Naive thymus-derived CD4-positive, alpha-beta T cell (primary cell): ENCODE measurements at regions not wholly inside any gene's neighbourhood (a gene's known extent, or its start where the extent isn't known, plus 50 kb on each side); places are given as distances from the start of the nearest gene placed in this dataset.

Experiments
- ATAC-seq: fragments of 150-1000 bp; cut with Tn5 transposase; 2 replicates; pipeline ENCODE4 v1.10.0; 2021; ENCODE audit warnings: mild to moderate bottlenecking, moderate library complexity
- CTCF ChIA-PET: fragments of 350-600 bp; sonication (Branson Sonifier 250); formaldehyde crosslinking; loops from one replicate; lab custom pipeline; 2021; ENCODE audit warnings: antibody characterized with exemption; lab: Charles Lee
- POLR2A ChIA-PET: fragments of 350-600 bp; sonication (Branson Sonifier 250); formaldehyde crosslinking; loops from one replicate; lab custom pipeline; 2021; ENCODE audit warnings: antibody characterized with exemption, inconsistent platforms; lab: Charles Lee
- DNase-seq, 9 donors: peaks; one replicate each; pipeline versions ENCODE4 v3.0.0 to v3.0.0-alpha.2; 2020 to 2022; ENCODE audit warnings: mixed read lengths in 1 of 9
- H3K27ac ChIP-seq: one replicate; pipeline ENCODE4 v1.7.0; 2013; ENCODE audit warnings: mild to moderate bottlenecking, low read depth, low read length, moderate library complexity
- H3K27me3 ChIP-seq, 2 donors: one replicate each; pipeline ENCODE4 v1.7.0; 2013; ENCODE audit warnings: low read length in 2 of 2, mild to moderate bottlenecking in 2 of 2, moderate library complexity in 2 of 2; ENCODE audit not compliant: control insufficient read depth in 2 of 2, insufficient read depth in 2 of 2
- H3K36me3 ChIP-seq, 3 experiments: 1 replicate in 2 of 3; 2 replicates in 1 of 3; pipeline ENCODE4 v1.7.0; 2013; ENCODE audit warnings: low read length in 3 of 3, mild to moderate bottlenecking in 3 of 3, moderate library complexity in 1 of 3; ENCODE audit not compliant: insufficient read depth in 3 of 3, control insufficient read depth in 2 of 3
- H3K4me1 ChIP-seq, 2 donors: one replicate each; pipeline ENCODE4 v1.7.0; 2013; ENCODE audit warnings: low read length in 2 of 2, mild to moderate bottlenecking in 2 of 2, moderate library complexity in 1 of 2; ENCODE audit not compliant: control insufficient read depth in 2 of 2, insufficient read depth in 2 of 2
- H3K4me3 ChIP-seq: 2 replicates; pipeline ENCODE4 v1.7.0; 2013; ENCODE audit warnings: mild to moderate bottlenecking, low read length
- H3K9me3 ChIP-seq, 3 experiments: 1 replicate in 2 of 3; 2 replicates in 1 of 3; pipeline ENCODE4 v1.7.0; 2013; ENCODE audit warnings: low read length in 3 of 3; ENCODE audit not compliant: control insufficient read depth in 2 of 3
- H3K27ac Mint-ChIP-seq, 9 donors: one replicate each; pipeline ENCODE4 v1.8.0; 2020 to 2022; ENCODE audit warnings: mixed read lengths in 9 of 9, mild to moderate bottlenecking in 8 of 9, moderate library complexity in 5 of 9, inconsistent platforms in 2 of 9
- H3K27me3 Mint-ChIP-seq, 5 donors: one replicate each; pipeline ENCODE4 v1.8.0; 2021 to 2022; ENCODE audit warnings: mixed read lengths in 5 of 5, mild to moderate bottlenecking in 1 of 5
- H3K36me3 Mint-ChIP-seq, 5 donors: one replicate each; pipeline ENCODE4 v1.8.0; 2020 to 2022; ENCODE audit warnings: mixed read lengths in 5 of 5, mild to moderate bottlenecking in 3 of 5, inconsistent platforms in 1 of 5
- H3K4me1 Mint-ChIP-seq, 7 donors: one replicate each; pipeline ENCODE4 v1.8.0; 2020 to 2022; ENCODE audit warnings: mixed read lengths in 7 of 7, mild to moderate bottlenecking in 3 of 7, inconsistent platforms in 1 of 7
- H3K4me3 Mint-ChIP-seq, 10 donors: one replicate each; pipeline ENCODE4 v1.8.0; 2020 to 2022; ENCODE audit warnings: mild to moderate bottlenecking in 10 of 10, mixed read lengths in 10 of 10, moderate library complexity in 6 of 10, inconsistent platforms in 2 of 10
- H3K9me3 Mint-ChIP-seq, 11 donors: one replicate each; pipeline ENCODE4 v1.8.0; 2020 to 2022; ENCODE audit warnings: mixed read lengths in 11 of 11, mild to moderate bottlenecking in 4 of 11, inconsistent platforms in 1 of 11, moderate library complexity in 1 of 11
- intact Hi-C, 2 donors: fragments of 100-400 bp; cut with micrococcal nuclease; formaldehyde crosslinking; loops; one replicate each; pipeline ENCODE4 v1.15.1; 2023

DNA sequence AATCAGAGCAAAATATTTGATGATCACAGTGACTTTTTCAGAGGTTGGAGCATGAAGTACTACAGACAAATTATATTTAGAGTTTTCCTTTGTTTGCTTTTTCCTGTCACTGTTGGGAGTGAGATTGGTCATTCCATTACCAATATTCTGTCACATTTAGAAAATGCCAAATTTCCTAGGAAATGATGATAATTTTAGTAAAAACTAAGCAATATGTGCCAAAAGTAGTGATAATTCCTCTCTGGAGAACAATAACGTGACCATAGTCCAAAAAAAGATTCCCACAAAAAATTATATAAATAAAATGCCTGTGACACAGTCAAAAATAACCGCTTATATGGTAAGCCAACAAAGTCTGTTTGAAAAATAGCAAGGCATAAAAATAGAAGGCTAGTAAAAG is 2719.4 kb downstream of the PCDH9 start:
- CTCF ChIA-PET: no interaction called here
- Mint-ChIP-seq H3K27ac (no peak overlapping the region), H3K36me3 (no peaks in the 10 kb centered on the region), H3K4me3 (no peak overlapping the region), H3K4me1 (no peaks in the 10 kb centered on the region), H3K9me3 (peaks cover 0 to 19% (median 6%) of the 10 kb centered on the region in 11 donors), H3K27me3 (no peaks in the 10 kb centered on the region)
- Histone ChIP-seq H3K4me3 (no peak overlapping the region), H3K27ac (no peak overlapping the region), H3K9me3 (no peaks in the 10 kb centered on the region), H3K27me3 (no peaks in the 10 kb centered on the region), H3K36me3 (no peaks in the 10 kb centered on the region), H3K4me1 (no peaks in the 10 kb centered on the region)
- POLR2A ChIA-PET: no interaction called here
- intact Hi-C loops: no loop called here
- DNase-seq (no peak), ATAC-seq (no peak)

- CTCF ChIA-PET: no interaction called here
- ATAC-seq (no peak), DNase-seq (no peak)
- Mint-ChIP-seq H3K9me3 (peaks cover 0 to 19% (median 4%) of the 10 kb centered on the region in 11 donors), H3K4me3 (no peak overlapping the region), H3K4me1 (no peaks in the 10 kb centered on the region), H3K27ac (no peak overlapping the region), H3K27me3 (no peaks in the 10 kb centered on the region), H3K36me3 (no peaks in the 10 kb centered on the region)
- Histone ChIP-seq H3K27me3 (no peaks in the 10 kb centered on the region), H3K9me3 (no peaks in the 10 kb centered on the region), H3K4me3 (no peak overlapping the region), H3K4me1 (no peaks in the 10 kb centered on the region), H3K27ac (no peak overlapping the region), H3K36me3 (no peaks in the 10 kb centered on the region)
- intact Hi-C loops: no loop called here
- POLR2A ChIA-PET: no interaction called here
Measured at GRCh38 chr13:64506246-64506645, 2723.9 kb downstream of the PCDH9 start.

DNA sequence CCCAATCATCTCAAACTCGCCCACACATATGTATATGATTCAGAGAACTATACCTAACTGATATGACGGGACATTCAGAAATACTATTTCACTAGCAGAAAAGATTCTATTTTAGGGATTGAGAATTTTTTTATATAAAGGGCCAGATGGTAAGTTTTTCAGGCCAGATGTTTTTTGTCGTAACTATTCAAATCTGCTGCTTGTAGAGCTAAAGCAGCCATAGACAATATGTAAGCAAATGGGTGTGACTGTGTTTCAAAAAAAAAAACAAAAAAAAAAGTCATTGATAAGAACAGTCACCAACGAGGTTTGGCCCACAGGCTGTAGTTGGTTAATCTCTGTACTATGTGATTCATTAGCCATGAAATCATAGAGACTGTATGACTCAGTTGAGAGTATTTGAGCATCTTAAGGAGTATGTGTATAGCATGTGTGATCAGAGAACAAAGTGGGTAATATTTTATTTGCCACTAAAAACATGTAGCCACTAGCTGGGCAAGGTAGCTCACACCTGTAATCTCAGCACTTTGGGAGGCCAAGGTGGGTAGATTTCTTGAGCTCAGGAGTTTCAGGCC is 2724.7 kb downstream of the PCDH9 start:
- Histone ChIP-seq H3K36me3 (no peaks in the 10 kb centered on the region), H3K4me3 (no peak overlapping the region), H3K4me1 (no peaks in the 10 kb centered on the region), H3K9me3 (no peaks in the 10 kb centered on the region), H3K27me3 (no peaks in the 10 kb centered on the region), H3K27ac (no peak overlapping the region)
- no peak overlapping the region for H3K4me3 Mint-ChIP-seq
- H3K4me1 Mint-ChIP-seq: no peaks in the 10 kb centered on the region
- peaks cover 0 to 19% (median 4%) of the 10 kb centered on the region in 11 donors for H3K9me3 Mint-ChIP-seq
- DNase-seq (no peak), ATAC-seq (no peak)
- ChIA-PET POLR2A (no interaction called here), CTCF (no interaction called here)
- no peaks in the 10 kb centered on the region for H3K36me3 Mint-ChIP-seq
- no peaks in the 10 kb centered on the region for H3K27me3 Mint-ChIP-seq
- intact Hi-C loops: no loop called here
- H3K27ac Mint-ChIP-seq: no peak overlapping the region

- ChIA-PET POLR2A (no interaction called here), CTCF (no interaction called here)
- DNase-seq: no peak
- intact Hi-C loops: no loop called here
- no peaks in the 10 kb centered on the region for H3K27me3 ChIP-seq
- no peaks in the 10 kb centered on the region for H3K4me1 Mint-ChIP-seq
- H3K27ac ChIP-seq: no peak overlapping the region
- H3K36me3 Mint-ChIP-seq: no peaks in the 10 kb centered on the region
- no peaks in the 10 kb centered on the region for H3K9me3 ChIP-seq
- no peaks in the 10 kb centered on the region for H3K4me1 ChIP-seq
- no peak for ATAC-seq
- no peaks in the 10 kb centered on the region for H3K27me3 Mint-ChIP-seq
- H3K4me3 ChIP-seq: no peak overlapping the region
- no peak overlapping the region for H3K27ac Mint-ChIP-seq
- H3K9me3 Mint-ChIP-seq: peaks cover 0 to 12% (median 5%) of the 10 kb centered on the region in 11 donors
- no peaks in the 10 kb centered on the region for H3K36me3 ChIP-seq
- H3K4me3 Mint-ChIP-seq: no peak overlapping the region
Measured at GRCh38 chr13:64488731-64489130, 2741.4 kb downstream of the PCDH9 start.

- no peaks in the 10 kb centered on the region for H3K27me3 Mint-ChIP-seq
- H3K9me3 Mint-ChIP-seq: peaks cover 0 to 13% (median 5%) of the 10 kb centered on the region in 11 donors
- Histone ChIP-seq H3K27me3 (no peaks in the 10 kb centered on the region), H3K4me1 (no peaks in the 10 kb centered on the region), H3K36me3 (no peaks in the 10 kb centered on the region), H3K27ac (no peak overlapping the region), H3K4me3 (no peak overlapping the region), H3K9me3 (no peaks in the 10 kb centered on the region)
- H3K27ac Mint-ChIP-seq: no peak overlapping the region
- CTCF ChIA-PET: no interaction called here
- DNase-seq (no peak), ATAC-seq (no peak)
- intact Hi-C loops: no loop called here
- no peak overlapping the region for H3K4me3 Mint-ChIP-seq
- H3K36me3 Mint-ChIP-seq: no peaks in the 10 kb centered on the region
- POLR2A ChIA-PET: no interaction called here
- H3K4me1 Mint-ChIP-seq: no peaks in the 10 kb centered on the region
Measured at GRCh38 chr13:64482373-64482772, 2747.8 kb downstream of the PCDH9 start.

GRCh38 chr13:64480672-64481071 is 2749.5 kb downstream of the PCDH9 start:
- ChIA-PET POLR2A (no interaction called here), CTCF (no interaction called here)
- Histone ChIP-seq H3K27me3 (no peaks in the 10 kb centered on the region), H3K27ac (no peak overlapping the region), H3K9me3 (no peaks in the 10 kb centered on the region), H3K36me3 (no peaks in the 10 kb centered on the region), H3K4me1 (no peaks in the 10 kb centered on the region), H3K4me3 (no peak overlapping the region)
- H3K36me3 Mint-ChIP-seq: no peaks in the 10 kb centered on the region
- DNase-seq: no peak
- no peaks in the 10 kb centered on the region for H3K27me3 Mint-ChIP-seq
- intact Hi-C loops: no loop called here
- no peak for ATAC-seq
- no peak overlapping the region for H3K4me3 Mint-ChIP-seq
- H3K27ac Mint-ChIP-seq: no peak overlapping the region
- peaks cover 0 to 18% (median 9%) of the 10 kb centered on the region in 11 donors for H3K9me3 Mint-ChIP-seq
- no peaks in the 10 kb centered on the region for H3K4me1 Mint-ChIP-seq

DNA sequence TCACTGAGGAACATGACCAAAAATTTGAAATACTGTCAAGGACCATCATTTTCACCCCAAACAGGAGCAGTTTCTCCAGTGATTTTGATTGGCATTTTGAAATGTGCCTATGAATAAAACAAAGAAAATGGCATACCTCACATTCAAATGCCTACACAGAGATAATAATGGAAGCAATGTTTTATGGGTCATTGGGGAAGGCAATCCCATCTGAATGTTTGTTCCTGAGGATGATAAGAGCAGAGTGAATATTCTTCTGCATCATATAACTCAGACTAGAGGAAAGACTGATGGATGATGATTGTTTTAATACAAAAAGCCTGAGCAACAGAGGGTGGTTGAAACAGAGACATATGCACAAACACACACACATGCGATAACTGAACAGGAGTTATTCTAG is 2749.9 kb downstream of the PCDH9 start:
- Histone ChIP-seq H3K27ac (no peak overlapping the region), H3K27me3 (no peaks in the 10 kb centered on the region), H3K9me3 (no peaks in the 10 kb centered on the region), H3K4me1 (no peaks in the 10 kb centered on the region), H3K4me3 (no peak overlapping the region), H3K36me3 (no peaks in the 10 kb centered on the region)
- Mint-ChIP-seq H3K36me3 (no peaks in the 10 kb centered on the region), H3K4me1 (no peaks in the 10 kb centered on the region), H3K4me3 (no peak overlapping the region), H3K27me3 (no peaks in the 10 kb centered on the region), H3K27ac (no peak overlapping the region), H3K9me3 (peaks cover 0 to 18% (median 9%) of the 10 kb centered on the region in 11 donors)
- intact Hi-C loops: no loop called here
- DNase-seq: no peak
- no peak for ATAC-seq
- ChIA-PET POLR2A (no interaction called here), CTCF (no interaction called here)
